GM21529 (cell line): ENCODE measurements at regions not wholly inside any gene's neighbourhood (a gene's known extent, or its start where the extent isn't known, plus 50 kb on each side); places are given as distances from the start of the nearest gene placed in this dataset.
"Not testable (repeated sequence)": the region's sequence is repeated elsewhere in the genome, so short reads cannot be mapped to it uniquely, and the experiment has no call there.

Experiments
- ATAC-seq: cut with Tn5 transposase; IDR thresholded peaks from one replicate; pipeline ENCODE4 v1.9.1; 2021; ENCODE audit not compliant: unreplicated experiment

DNA sequence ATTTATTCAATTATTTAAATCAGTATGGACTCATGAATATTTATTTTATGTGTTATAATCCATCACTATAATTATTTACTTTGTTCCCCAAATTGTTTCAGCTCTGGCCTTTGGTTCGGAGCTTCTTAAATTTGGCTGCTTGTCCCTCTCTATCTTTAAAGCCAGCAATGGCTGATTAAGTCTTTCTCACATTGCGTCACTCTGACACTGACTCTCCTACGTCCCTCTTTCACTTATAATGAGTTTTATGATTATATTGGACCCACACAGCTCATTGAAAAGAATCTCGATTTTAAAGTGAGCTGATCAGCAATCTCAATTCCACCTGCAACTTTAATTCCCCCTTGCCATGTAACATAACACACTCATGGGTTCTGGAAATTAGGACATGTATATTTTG lies 185.2 kb upstream of the SLC39A10 start:
- no peak for ATAC-seq

DNA sequence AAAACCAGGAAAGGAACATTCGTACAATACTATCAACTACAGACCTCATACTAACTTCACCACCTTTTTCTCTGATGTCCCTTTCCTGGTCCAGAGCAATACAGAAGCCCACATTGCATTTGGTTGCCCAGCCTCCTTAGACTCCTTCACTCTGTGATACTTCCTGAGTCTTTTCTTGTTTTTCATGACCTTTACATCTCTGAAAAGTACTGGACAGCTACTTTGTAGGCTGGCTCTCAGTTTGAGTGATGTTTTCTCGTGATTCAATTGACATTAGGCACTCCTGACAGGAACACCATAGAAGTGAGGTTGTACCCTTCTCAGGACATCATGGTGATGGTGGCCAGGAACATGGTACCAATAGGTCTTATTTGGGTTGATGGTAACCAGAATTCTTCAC lies 185.9 kb upstream of the SLC39A10 start:
- ATAC-seq = peak; percentile 33

DNA sequence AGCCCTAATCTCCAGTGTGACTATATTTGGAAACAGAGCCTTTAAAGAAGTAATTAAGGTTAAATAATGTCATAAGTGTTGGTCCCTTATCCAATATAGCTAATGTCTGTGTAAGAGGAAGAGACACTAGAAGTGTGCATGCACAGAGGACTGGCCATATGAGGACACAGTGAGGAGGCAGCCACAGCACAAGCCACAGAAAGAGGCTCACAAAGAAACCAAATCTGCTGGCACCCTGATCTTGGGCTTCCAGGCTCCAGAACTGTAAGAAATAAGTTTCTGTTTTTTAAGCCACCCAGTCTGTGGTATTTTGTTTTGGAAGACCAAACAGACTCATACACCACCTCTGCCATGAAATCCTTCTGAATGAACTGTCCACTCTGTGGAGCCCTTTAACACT lies 186.4 kb upstream of the SLC39A10 start:
- ATAC-seq = peak; percentile 34

DNA sequence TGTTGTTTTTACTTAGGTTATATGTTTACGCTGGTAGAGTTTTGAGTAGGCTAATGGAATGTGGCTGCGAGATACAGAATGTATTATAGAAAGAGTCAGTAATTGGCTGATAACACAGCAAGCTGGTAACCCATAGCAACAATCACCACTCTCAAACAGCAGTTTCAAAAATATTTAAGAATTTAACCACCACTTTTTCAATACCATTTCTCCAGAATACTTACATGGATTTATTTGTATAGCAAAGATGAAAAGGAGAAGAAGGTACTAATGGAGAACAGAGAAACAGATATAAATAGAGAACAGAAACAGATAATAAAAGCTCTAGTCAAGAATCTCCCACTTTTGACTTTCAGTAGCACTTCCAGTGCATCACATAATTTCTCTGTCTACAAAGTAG lies 188.3 kb upstream of the SLC39A10 start:
- peak; percentile 83 for ATAC-seq

DNA sequence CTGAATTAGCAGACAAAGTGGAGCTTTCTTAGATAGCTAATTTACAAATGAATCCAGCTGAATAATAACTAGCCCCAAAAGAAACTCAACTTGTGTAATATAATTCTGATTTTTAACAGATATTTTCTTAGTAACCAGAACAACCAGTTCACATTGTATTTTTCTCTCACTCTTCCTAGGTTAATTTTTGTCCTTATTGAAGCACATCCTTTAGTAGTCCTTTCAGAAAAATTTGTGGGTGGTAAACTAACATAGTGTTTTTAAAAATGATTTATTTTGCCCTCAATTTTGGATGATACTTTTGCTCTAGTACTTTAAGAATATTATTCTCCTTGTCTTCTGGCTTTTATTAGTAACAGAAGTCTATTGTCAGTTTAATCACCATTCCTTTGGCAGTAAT lies 190.6 kb upstream of the SLC39A10 start:
- no peak for ATAC-seq

DNA sequence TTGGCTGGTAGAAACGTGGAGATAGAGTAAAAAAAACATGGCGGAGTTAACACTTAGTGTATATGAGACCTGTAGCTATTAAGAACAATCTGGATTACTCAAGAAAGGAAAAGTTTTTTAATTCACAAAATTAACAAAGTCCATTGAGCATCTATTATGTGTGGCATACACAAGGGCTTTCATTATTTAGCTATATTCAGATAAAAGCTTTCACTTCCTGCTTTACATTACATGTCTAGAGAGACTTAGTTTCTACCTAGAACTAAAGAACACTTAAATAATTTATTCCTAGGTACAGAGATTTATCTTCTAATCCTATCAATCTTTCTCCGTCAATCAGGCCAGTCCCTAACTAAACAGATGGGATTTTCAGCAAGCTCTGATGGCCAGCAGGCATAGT lies 196.0 kb upstream of the SLC39A10 start:
- ATAC-seq = no peak

DNA sequence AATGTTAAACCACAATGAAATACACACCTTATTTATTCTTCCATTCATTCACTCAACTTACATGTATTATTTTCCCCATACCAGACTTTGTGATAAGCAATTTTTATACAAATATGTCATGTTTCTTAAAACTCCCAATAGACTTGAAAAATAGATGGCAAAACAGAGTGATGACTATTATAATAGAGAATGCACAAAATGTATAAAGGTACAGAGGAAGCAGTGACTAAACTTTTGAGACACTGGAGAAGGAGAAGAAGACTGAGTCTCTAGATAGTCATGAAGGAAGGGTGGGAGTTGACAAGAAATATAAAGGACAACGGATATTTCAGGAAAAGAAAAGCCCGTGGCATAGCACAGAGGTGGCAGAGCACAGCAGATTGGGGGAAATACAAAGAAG lies 198.1 kb upstream of the SLC39A10 start:
- ATAC-seq = no peak

DNA sequence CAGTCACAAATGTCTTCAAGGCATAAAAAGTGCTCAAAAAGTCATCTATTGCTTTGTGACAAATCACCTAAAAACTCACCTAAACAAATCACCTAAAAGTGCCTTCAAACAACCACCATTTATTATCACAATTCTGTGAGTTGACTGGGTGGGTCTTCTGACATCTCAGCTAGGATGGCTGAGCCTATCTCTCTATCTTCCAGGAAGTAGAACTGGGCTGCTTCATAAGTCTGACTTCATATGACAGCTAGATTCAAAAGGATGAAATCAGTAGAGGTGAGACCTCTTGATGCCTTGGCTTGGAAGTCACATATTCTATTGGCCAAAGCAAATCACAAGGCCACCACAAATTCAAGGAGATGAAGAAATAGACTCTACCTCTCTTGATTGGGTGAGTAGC lies 199.2 kb upstream of the SLC39A10 start:
- no peak for ATAC-seq

DNA sequence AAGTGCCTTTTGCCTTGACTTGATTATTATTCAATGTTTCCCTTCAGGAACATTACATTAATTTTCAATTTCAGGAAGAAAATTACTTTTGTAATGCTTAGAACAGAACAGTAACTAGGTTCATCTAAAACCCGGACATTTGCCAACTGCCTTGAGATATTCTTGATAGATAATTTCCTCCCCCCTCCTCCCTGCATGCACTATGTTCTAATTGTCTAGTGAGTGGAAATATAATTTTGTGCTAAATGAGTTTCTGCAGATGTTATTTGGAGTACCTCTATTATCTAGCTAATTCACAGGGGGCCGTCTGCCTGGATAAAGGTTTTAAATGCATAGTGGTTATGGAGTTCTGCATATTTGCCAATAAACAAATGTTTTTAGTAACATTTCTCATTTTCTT lies 200.3 kb upstream of the SLC39A10 start:
- no peak for ATAC-seq

DNA sequence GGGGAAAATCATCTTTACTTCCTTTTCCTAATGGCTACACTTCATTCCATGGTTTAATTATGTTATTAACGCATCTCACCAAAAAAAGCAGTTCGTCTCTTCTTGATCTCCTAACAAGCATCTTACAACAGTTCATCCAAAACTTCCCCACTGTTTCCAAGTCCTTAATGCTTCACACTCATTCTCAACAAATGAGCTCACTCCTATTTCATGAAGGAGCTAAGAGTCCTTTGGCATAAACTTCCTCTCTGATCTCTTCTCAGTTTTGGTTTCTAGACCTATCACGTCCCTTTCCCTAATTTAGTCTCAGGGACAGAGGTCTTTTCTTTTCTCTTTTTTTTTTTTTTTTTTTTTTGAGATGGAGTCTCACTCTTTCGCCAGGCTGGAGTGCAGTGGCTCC lies 205.9 kb upstream of the SLC39A10 start:
- no peak for ATAC-seq

DNA sequence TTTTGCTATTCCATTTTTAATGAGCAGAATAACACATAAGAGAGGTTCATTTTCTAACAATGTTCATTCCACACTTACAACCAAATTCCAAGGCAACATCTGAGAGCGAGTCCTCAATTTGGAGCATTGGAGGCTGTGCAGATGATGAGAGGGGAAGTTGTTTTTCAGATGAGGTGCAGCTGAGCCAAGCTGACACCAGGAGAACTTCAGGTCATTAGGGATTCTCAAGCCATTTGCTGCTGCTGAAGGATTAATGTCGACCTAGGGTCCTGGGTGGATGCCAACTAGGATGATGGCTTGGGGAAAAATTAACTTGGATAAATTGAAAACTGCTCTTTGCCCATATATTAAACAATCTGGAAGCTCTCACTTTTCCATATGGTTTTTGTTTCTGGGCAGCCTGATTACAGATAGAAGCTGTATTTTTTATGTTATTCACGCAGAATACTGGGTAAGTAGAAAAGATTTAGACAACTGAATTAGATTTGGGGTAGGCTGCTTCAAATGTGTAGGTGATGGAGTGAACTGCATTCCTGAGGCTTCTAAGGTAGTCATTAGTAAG lies 206.4 kb upstream of the SLC39A10 start:
- ATAC-seq = no peak

DNA sequence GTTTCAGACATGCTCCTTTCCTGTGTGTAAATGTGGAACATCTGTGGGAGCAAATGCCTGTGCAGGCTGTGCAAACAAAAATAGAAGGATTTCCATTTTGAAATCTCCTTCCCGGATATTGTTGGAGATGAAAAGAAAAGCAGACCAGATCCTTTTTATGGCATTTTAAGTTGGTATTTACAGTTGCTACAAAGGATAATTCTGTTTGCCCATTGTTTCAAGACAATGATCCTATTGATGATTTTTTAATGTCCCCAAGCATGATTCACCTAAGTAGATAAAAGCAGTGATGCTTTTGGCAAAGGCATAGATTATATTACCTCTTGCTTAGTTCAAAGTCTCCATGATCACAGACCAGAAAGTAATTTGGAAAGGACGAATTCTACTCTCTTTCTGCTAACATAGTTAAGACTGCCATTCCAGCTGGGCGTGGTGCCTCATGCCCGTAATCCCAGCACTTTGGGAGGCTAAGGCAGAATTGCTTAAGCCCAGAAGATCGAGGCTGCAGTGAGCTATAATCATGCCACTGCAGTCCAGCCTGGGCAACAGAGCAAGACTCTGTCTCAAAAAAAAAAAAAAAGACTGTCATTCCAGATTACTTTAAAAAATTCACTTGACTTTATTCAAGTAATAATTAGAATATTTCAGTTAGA lies 209.6 kb upstream of the SLC39A10 start:
- ATAC-seq = no peak

DNA sequence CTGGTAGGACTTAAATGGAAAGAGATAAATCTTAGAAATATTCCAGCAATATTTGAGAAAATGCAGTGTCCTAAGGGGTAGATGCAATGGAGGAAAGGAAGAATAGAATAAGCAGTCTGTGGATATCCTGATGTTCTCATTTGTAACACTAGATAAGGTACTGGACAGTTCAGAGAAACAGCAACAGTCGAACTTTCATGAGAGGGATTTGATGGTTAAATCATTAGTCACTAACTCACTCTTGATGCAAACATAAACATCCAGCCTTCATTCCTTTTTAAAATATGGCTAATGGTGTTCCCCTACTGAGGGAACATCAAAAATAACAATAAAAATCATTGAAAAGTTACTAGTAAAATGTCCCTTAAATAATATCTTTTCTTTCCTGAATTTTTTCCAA lies 211.4 kb upstream of the SLC39A10 start:
- no peak for ATAC-seq

DNA sequence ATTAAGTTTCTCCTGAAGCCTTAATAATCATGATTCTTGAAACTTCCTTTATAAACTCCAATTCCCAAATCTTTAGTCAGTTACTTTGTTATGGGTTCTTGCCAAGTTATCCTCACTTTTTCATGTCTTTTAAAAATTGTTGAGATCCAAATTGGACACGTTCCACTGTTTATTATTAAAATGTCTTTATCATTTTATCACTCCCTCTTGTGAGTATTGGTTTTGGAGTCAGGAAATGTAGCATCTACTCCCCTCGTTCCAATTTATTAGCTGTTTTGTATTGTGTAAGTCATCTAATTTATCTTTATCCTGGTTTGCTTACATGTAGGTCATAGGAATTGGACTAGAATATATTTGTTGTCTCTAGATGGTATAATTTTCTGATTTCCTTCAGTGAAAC lies 213.1 kb upstream of the SLC39A10 start:
- no peak for ATAC-seq

DNA sequence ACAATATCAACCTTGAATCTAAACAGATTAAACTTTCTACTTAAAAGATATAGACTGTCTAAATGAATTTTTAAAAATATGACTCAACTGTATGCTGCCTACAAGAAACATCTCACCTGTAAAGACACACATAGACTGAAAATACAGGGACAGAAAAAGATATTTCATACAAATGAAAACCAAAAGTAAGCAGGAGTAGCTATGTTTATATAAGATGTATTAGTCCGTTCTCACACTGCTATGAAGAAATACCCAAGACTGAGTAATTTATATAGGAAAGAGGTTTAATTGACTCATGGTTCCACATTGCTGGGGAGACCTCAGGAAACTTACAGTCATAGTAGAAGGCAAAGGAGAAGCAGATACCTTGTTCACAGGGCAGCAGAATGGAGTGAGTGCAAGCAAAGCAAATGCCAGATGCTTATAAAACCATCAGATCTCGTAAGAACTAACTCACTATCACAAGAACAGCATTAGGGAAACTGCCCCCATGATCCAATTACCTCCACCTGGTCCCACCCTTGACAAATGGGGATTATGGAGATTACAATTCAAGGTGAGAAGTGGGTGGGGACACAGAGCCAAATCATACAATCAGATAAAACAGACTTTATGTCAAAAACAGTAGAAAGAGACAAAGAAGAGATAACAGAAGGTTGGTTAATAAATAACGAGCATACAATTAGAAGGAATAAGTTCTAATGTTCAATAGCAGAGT lies 214.4 kb upstream of the SLC39A10 start:
- ATAC-seq = no peak

DNA sequence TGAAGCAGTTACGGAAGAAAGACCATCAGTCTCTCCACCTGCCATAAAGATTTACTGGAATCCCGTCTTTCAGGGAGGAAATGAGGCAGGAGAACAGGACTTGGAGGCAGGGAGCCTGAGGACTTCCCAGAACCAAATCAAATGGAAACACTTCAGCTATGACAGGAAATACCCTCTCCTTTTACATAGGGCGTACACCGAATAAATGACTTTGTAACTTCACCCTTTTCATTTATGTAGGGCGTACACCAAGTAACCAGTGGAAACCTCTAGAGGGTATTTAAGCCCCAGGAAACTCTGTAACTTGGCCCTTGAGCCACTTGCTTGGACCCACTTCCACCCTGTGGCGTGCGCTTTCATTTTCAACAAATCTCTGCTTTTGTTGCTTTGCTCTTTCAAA lies 218.3 kb upstream of the SLC39A10 start:
- no peak for ATAC-seq

DNA sequence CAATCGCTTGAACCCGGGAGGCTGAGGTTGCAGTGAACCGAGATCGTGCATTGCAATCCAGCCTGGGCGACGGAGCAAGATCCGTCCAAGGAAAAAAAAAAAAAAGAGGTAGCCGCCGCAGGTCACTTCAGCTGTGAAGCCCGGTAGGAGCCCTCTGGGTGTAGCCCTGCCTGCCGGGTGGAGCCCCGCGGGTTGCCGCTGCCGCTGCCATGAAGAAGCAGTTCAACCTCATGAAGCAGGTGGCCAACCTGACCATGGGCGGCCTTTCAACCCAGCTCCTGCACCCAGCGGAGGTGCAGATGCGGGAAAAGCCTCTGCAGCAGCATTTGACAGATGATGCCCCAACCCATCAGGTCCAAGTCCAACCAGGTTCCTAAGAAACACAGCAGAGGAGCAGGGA lies 219.5 kb upstream of the SLC39A10 start:
- ATAC-seq = no peak

DNA sequence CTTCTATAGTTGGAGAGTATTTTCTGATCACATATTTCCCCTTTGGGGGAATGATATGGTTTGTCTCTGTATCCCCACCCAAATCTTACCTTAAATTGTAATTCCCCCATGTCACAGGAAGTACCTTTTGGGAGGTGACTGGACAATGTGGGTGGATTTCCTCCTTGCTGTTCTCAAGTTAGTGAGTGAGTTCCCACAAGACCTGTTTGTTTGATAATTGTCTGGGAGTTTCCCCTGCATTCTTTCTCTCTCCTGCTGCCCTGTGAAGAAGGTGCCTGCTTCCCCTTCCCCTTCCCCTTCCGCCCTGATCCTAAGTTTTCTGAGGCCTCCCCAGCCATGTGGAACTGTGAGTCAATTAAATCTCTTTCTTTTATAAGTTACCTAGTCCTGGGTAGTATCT lies 222.7 kb upstream of the SLC39A10 start:
- ATAC-seq = no peak

DNA sequence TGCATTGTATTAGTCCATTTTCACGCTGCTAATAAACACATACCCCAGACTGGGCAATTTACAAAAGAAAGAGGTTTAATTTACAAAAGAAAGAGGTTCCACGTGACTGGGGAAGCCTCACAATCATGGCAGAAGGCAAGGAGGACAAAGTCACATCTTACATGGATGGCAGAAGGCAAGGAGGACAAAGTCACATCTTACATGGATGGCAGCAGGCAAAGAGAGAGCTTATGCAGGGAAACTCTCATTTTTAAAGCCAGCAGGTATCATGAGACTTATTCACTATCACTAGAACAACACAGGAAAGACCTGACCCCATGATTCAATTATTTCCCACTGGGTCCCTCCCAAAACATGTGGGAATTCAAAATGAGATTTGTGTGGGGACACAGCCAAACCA lies 223.3 kb upstream of the SLC39A10 start:
- ATAC-seq = not testable (repeated sequence)

DNA sequence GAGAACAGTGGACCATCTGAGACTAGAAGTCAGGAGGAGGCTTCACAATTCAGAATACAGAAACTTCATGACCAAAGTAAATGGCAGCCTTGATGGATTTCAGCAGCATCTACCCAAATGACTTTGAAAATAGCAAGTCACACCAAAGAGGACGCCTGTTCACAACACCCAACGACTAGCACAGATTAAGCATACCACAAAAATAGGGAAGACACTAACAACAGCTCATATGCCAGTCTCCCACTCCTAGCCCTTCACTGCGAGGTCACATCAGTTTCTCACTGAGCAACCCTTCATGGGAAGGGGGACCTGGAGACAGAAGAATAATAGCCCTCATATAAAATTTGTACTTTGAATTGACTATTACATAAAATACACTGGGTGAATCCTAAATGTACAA lies 228.4 kb upstream of the SLC39A10 start:
- ATAC-seq = no peak

DNA sequence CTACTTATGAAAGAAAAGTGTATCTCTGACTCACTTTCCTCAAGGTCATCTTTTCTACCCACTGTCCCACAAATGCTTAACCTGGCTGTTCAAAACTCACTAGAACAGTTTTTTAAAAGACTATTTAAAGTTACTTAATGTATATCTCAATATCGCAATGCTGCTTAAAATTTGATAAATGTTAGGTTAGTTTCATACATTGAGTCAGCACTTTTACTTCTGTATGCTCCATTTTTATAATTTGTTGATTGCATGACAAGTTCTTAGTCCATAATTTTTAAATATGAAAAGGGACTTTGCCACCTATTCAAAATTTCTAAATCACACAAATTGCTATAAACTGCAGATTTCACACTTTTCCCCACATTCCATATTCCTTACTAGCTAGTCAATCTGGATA lies 231.7 kb upstream of the SLC39A10 start:
- no peak for ATAC-seq

DNA sequence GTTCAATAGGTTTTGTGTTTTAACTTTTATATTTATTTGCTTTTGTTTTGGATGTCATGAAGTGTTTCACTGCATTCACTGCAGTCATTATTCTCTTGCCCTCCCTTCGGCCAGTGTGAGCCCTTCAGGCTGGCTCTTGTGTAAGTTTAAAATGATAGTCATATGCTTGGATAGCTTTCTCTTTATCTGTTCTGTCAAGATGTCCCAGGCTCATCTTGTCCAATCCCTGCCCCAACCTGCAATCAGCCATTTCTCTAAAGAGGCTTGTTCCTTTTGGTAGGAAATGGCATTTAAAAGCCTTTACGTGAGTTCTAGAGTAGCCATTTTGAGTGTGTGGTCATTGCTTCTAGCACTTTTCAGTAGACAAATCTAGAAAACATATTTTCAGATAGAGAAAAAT lies 238.0 kb upstream of the SLC39A10 start:
- ATAC-seq = no peak
